CD14-positive monocyte (primary cell): ENCODE measurements at regions not wholly inside any gene's neighbourhood (a gene's known extent, or its start where the extent isn't known, plus 50 kb on each side); places are given as distances from the start of the nearest gene placed in this dataset.

Experiments used
- DNase-seq, 3 donors: peaks; one replicate each; pipeline ENCODE4 v3.0.0-alpha.2; 2011 to 2022
- H2AFZ ChIP-seq: 2 replicates; pipeline ENCODE4 v1.6.0; 2012; ENCODE audit warnings: mild to moderate bottlenecking, low read depth, low read length, inconsistent platforms; ENCODE audit not compliant: insufficient read depth, poor library complexity, severe bottlenecking
- H3K27ac ChIP-seq, 2 donors: 1 replicate in 1 of 2; 2 replicates in 1 of 2; pipeline ENCODE4 v1.5.1; 2012 to 2013; ENCODE audit warnings: low read length in 2 of 2, control low read depth in 1 of 2, inconsistent platforms in 1 of 2, low read depth in 1 of 2, mild to moderate bottlenecking in 1 of 2
- H3K27me3 ChIP-seq, 2 donors: one replicate each; pipeline versions ENCODE4 v1.6.0 to v1.6.1; 2011 to 2013; ENCODE audit warnings: low read length in 2 of 2; ENCODE audit not compliant: control insufficient read depth in 2 of 2, insufficient read depth in 2 of 2
- H3K36me3 ChIP-seq, 2 donors: replicated peaks in 1 of 2; 1 replicate in 1 of 2; 2 replicates in 1 of 2; pipeline versions ENCODE4 v1.5.1 to v1.6.1; 2012 to 2013; ENCODE audit warnings: low read length in 2 of 2, control low read depth in 1 of 2, inconsistent platforms in 1 of 2, mild to moderate bottlenecking in 1 of 2; ENCODE audit not compliant: insufficient read depth in 2 of 2, control insufficient read depth in 1 of 2
- H3K4me1 ChIP-seq, 2 donors: 1 replicate in 1 of 2; 2 replicates in 1 of 2; pipeline versions ENCODE4 v1.5.1 to v1.6.1; 2012 to 2013; ENCODE audit warnings: low read length in 2 of 2, control low read depth in 1 of 2, inconsistent platforms in 1 of 2, mild to moderate bottlenecking in 1 of 2, moderate library complexity in 1 of 2; ENCODE audit not compliant: insufficient read depth in 2 of 2, control insufficient read depth in 1 of 2
- H3K4me2 ChIP-seq: replicated peaks from 2 replicates; pipeline ENCODE3; 2012; ENCODE audit warnings: low read length, moderate library complexity, mild to moderate bottlenecking; ENCODE audit not compliant: poor library complexity, severe bottlenecking; ENCODE audit errors: extremely low read depth
- H3K4me3 ChIP-seq, 3 experiments: fragments of 200-600 bp in 1 of 3; sonication (generic) in 1 of 3; replicated peaks in 1 of 3; 1 replicate in 2 of 3; 2 replicates in 1 of 3; pipeline ENCODE4 v1.5.1; 2011 to 2013; ENCODE audit warnings: low read length in 3 of 3, mild to moderate bottlenecking in 3 of 3, control low read depth in 2 of 3, low read depth in 2 of 3, inconsistent platforms in 1 of 3, moderate library complexity in 1 of 3
- H3K79me2 ChIP-seq: 2 replicates; pipeline ENCODE4 v1.6.0; 2012; ENCODE audit warnings: mild to moderate bottlenecking, control low read depth, inconsistent platforms, low read length, moderate library complexity; ENCODE audit not compliant: insufficient read depth
- H3K9ac ChIP-seq: 2 replicates; pipeline ENCODE4 v1.6.0; 2017; ENCODE audit warnings: low read length, mild to moderate bottlenecking; ENCODE audit not compliant: insufficient read depth, poor library complexity, severe bottlenecking
- H3K9me3 ChIP-seq, 2 donors: replicated peaks in 1 of 2; 1 replicate in 1 of 2; 2 replicates in 1 of 2; pipeline versions ENCODE4 v1.5.1 to v1.6.1; 2012 to 2013; ENCODE audit warnings: low read length in 2 of 2, control low read depth in 1 of 2; ENCODE audit not compliant: control insufficient read depth in 1 of 2, insufficient read depth in 1 of 2
- H4K20me1 ChIP-seq: 2 replicates; pipeline ENCODE4 v1.6.0; 2012; ENCODE audit warnings: mild to moderate bottlenecking, low read length, control low read depth, moderate library complexity; ENCODE audit not compliant: insufficient read depth
- H3K27ac Mint-ChIP-seq, 7 donors: one replicate each; pipeline ENCODE4 v1.8.0; 2020; ENCODE audit warnings: mild to moderate bottlenecking in 7 of 7, mixed read lengths in 7 of 7, moderate library complexity in 6 of 7, inconsistent platforms in 2 of 7
- H3K27me3 Mint-ChIP-seq, 3 donors: one replicate each; pipeline ENCODE4 v1.8.0; 2021 to 2022; ENCODE audit warnings: low read depth in 3 of 3, mild to moderate bottlenecking in 3 of 3, mixed read lengths in 3 of 3, moderate library complexity in 3 of 3, inconsistent platforms in 1 of 3
- H3K36me3 Mint-ChIP-seq, 2 donors: one replicate each; pipeline ENCODE4 v1.8.0; 2020; ENCODE audit warnings: mixed read lengths in 2 of 2, inconsistent platforms in 1 of 2, mild to moderate bottlenecking in 1 of 2
- H3K4me1 Mint-ChIP-seq: one replicate; pipeline ENCODE4 v1.8.0; 2020; ENCODE audit warnings: mild to moderate bottlenecking, mixed read lengths
- H3K4me3 Mint-ChIP-seq, 2 donors: one replicate each; pipeline ENCODE4 v1.8.0; 2020; ENCODE audit warnings: mild to moderate bottlenecking in 2 of 2, mixed read lengths in 2 of 2, moderate library complexity in 1 of 2
- H3K9me3 Mint-ChIP-seq, 7 donors: one replicate each; pipeline ENCODE4 v1.8.0; 2020 to 2022; ENCODE audit warnings: mixed read lengths in 7 of 7, mild to moderate bottlenecking in 6 of 7, moderate library complexity in 6 of 7, inconsistent platforms in 2 of 7
- WGBS: methylation state at CpG from one replicate; pipeline ENCODE4 v1.1.5; 2013; ENCODE audit warnings: missing lambda C conversion rate; ENCODE audit not compliant: insufficient coverage; 5-methylcytosine and 5-hydroxymethylcytosine counted together
- intact Hi-C, 2 donors: fragments of 100-400 bp; cut with micrococcal nuclease; formaldehyde crosslinking; loops; one replicate each; pipeline versions ENCODE4 v1.15.0 to v1.15.1; 2023
- TF ChIP-seq, protein P1 (sequence below): fragments of 200-600 bp; IDR thresholded peaks from one replicate; pipeline ENCODE4 v1.8.0; 2022; ENCODE audit warnings: antibody characterized with exemption, mild to moderate bottlenecking

DNA sequence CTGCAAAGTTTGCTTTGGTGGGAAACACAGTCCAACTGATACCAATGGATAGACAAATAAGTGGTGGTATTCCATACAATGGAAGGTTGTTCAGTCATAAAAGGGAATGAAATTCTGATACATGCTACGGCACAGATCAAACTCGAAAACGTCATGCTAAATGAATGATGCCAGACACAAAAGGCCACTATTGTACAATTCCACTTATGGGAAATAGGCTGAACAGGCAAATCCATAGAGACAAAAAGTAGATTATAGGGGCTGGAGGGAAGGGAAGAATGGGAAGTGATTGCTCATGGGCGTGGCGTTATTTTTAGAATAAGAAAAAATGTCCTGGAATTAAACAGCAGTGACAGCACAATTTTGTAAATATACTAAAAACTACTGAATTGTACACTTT is 66.0 kb upstream of the FOXK1 start:
- H3K9ac ChIP-seq: no peak overlapping the region
- Mint-ChIP-seq H3K36me3 (no peaks in the 10 kb centered on the region), H3K27ac (no peak overlapping the region), H3K27me3 (peaks cover 0 to 4% (median 1%) of the 10 kb centered on the region in 3 donors), H3K4me3 (no peak overlapping the region), H3K9me3 (peaks cover 0 to 8% (median 3%) of the 10 kb centered on the region in 7 donors), H3K4me1 (peaks cover 37% of the 10 kb centered on the region)
- intact Hi-C loops: loop anchor here in 1 of 2 donors (10.0 kb wide), 1 partner anchor 139 kb away; no protein-coding TSS in a partner anchor
- H3K4me3 ChIP-seq: no peak overlapping the region
- H3K27ac ChIP-seq: no peak overlapping the region
- H3K36me3 ChIP-seq: no peaks in the 10 kb centered on the region
- H3K27me3 ChIP-seq: no peaks in the 10 kb centered on the region
- WGBS: 100% methylated on average over 2 of the region's 5 CpGs
- H4K20me1 ChIP-seq: no peaks in the 10 kb centered on the region
- H3K9me3 ChIP-seq: peaks cover 0 to 5% of the 10 kb centered on the region in 2 donors
- H3K4me1 ChIP-seq: peaks cover 36 to 41% of the 10 kb centered on the region in 2 donors
- no peak overlapping the region for H3K4me2 ChIP-seq
- no peak for DNase-seq
- TF ChIP-seq, protein P1, sequence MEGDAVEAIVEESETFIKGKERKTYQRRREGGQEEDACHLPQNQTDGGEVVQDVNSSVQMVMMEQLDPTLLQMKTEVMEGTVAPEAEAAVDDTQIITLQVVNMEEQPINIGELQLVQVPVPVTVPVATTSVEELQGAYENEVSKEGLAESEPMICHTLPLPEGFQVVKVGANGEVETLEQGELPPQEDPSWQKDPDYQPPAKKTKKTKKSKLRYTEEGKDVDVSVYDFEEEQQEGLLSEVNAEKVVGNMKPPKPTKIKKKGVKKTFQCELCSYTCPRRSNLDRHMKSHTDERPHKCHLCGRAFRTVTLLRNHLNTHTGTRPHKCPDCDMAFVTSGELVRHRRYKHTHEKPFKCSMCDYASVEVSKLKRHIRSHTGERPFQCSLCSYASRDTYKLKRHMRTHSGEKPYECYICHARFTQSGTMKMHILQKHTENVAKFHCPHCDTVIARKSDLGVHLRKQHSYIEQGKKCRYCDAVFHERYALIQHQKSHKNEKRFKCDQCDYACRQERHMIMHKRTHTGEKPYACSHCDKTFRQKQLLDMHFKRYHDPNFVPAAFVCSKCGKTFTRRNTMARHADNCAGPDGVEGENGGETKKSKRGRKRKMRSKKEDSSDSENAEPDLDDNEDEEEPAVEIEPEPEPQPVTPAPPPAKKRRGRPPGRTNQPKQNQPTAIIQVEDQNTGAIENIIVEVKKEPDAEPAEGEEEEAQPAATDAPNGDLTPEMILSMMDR: no peak
- no peak overlapping the region for H2AFZ ChIP-seq
- no peaks in the 10 kb centered on the region for H3K79me2 ChIP-seq

DNA sequence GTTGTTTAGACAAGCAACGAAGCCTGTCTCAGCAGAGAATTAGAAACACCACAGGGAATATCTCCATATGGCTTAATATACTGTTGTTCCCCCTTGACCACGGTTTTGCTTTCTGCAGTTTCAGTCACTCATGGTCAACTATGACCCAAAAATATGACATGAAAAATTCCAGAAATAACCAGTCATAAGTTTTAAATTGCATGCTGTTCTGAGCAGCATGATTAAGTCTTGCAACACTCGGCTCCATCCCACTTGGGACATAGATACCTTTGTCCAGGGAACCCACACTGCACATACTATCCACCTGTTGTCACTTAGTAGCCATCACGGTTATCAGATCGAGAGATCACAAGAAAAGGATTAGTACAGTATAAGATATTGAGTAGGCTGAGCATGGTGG is 60.7 kb upstream of the FOXK1 start:
- Mint-ChIP-seq H3K4me1 (peaks cover 31% of the 10 kb centered on the region), H3K27me3 (peaks cover 0 to 5% (median 1%) of the 10 kb centered on the region in 3 donors), H3K27ac (peak overlapping the region in 1 of 7 donors; percentile 13), H3K4me3 (no peak overlapping the region), H3K9me3 (peaks cover 12 to 31% (median 20%) of the 10 kb centered on the region in 7 donors), H3K36me3 (no peaks in the 10 kb centered on the region)
- peaks cover 21 to 31% of the 10 kb centered on the region in 2 donors for H3K4me1 ChIP-seq
- H3K4me2 ChIP-seq: no peak overlapping the region
- no peak overlapping the region for H3K4me3 ChIP-seq
- intact Hi-C loops: no loop called here
- H3K9ac ChIP-seq: no peak overlapping the region
- no peak for DNase-seq
- peaks cover 15 to 21% of the 10 kb centered on the region in 2 donors for H3K9me3 ChIP-seq
- no peak overlapping the region for H3K27ac ChIP-seq
- TF ChIP-seq, protein P1: no peak
- WGBS: 100% methylated on average over 2 of the region's 5 CpGs
- no peaks in the 10 kb centered on the region for H3K36me3 ChIP-seq
- no peaks in the 10 kb centered on the region for H3K79me2 ChIP-seq
- no peak overlapping the region for H2AFZ ChIP-seq
- no peaks in the 10 kb centered on the region for H3K27me3 ChIP-seq
- H4K20me1 ChIP-seq: no peaks in the 10 kb centered on the region
